GM23338 (cell line): ENCODE measurements at regions not wholly inside any gene's neighbourhood (a gene's known extent, or its start where the extent isn't known, plus 50 kb on each side); places are given as distances from the start of the nearest gene placed in this dataset.

Experiments used
- ATAC-seq: fragments of 200-7000 bp; cut with Tn5 transposase; 3 replicates; pipeline ENCODE4 v1.9.1; 2020
- DNase-seq: peaks from one replicate; pipeline ENCODE4 v3.0.0-alpha.2; 2015; ENCODE audit warnings: low spot score
- H2AFZ ChIP-seq: fragments of 200-600 bp; sonication (generic); 2 replicates; pipeline ENCODE4 v1.8.0; 2016; ENCODE audit warnings: antibody characterized with exemption, mild to moderate bottlenecking, moderate library complexity
- H3F3A ChIP-seq: fragments of 200-600 bp; sonication (generic); replicated peaks from 2 replicates; pipeline ENCODE4 v1.8.0; 2017; ENCODE audit warnings: antibody characterized with exemption, mixed run types, low read depth
- H3K27ac ChIP-seq: fragments of 200-600 bp; sonication (generic); 2 replicates; pipeline ENCODE4 v1.6.1; 2016; ENCODE audit warnings: low read depth
- H3K27me3 ChIP-seq: fragments of 200-600 bp; sonication (generic); 2 replicates; pipeline ENCODE4 v1.8.0; 2016; ENCODE audit warnings: mild to moderate bottlenecking, mixed run types, moderate library complexity; ENCODE audit not compliant: insufficient read depth
- H3K36me3 ChIP-seq: fragments of 200-600 bp; sonication (generic); 2 replicates; pipeline ENCODE4 v1.8.0; 2016; ENCODE audit warnings: mild to moderate bottlenecking; ENCODE audit not compliant: insufficient read depth
- H3K4me1 ChIP-seq: fragments of 200-600 bp; sonication (generic); 2 replicates; pipeline ENCODE4 v1.8.0; 2016; ENCODE audit warnings: mild to moderate bottlenecking, moderate library complexity; ENCODE audit not compliant: insufficient read depth
- H3K4me2 ChIP-seq: fragments of 200-600 bp; sonication (generic); 2 replicates; pipeline ENCODE4 v1.7.1; 2017; ENCODE audit warnings: mixed run types
- H3K4me3 ChIP-seq: fragments of 200-600 bp; sonication (generic); 2 replicates; pipeline ENCODE4 v1.6.1; 2016; ENCODE audit warnings: mixed run types
- H3K79me2 ChIP-seq: fragments of 200-600 bp; sonication (generic); replicated peaks from 2 replicates; pipeline ENCODE4 v1.8.0; 2017; ENCODE audit warnings: mild to moderate bottlenecking; ENCODE audit not compliant: insufficient read depth
- H3K9me2 ChIP-seq: fragments of 200-600 bp; sonication (generic); 2 replicates; pipeline ENCODE4 v1.8.0; 2017; ENCODE audit not compliant: insufficient read depth
- H4K20me1 ChIP-seq: fragments of 200-600 bp; sonication (generic); replicated peaks from 2 replicates; pipeline ENCODE4 v1.8.0; 2017; ENCODE audit warnings: mild to moderate bottlenecking; ENCODE audit not compliant: insufficient read depth
- H3K27ac Mint-ChIP-seq: 2 replicates; pipeline ENCODE4 v1.8.0; 2020; ENCODE audit warnings: inconsistent platforms, mild to moderate bottlenecking, moderate library complexity, mixed read lengths
- H3K27me3 Mint-ChIP-seq: 3 replicates; pipeline ENCODE4 v1.8.0; 2022; ENCODE audit warnings: low read depth, mild to moderate bottlenecking, moderate library complexity, mixed read lengths, inconsistent platforms; ENCODE audit not compliant: insufficient read depth, poor library complexity
- H3K36me3 Mint-ChIP-seq: 3 replicates; pipeline ENCODE4 v1.8.0; 2021; ENCODE audit warnings: low read depth, mild to moderate bottlenecking, inconsistent platforms, moderate library complexity, mixed read lengths
- H3K4me1 Mint-ChIP-seq: 3 replicates; pipeline ENCODE4 v1.8.0; 2020; ENCODE audit warnings: mild to moderate bottlenecking, inconsistent platforms, mixed read lengths
- H3K4me3 Mint-ChIP-seq: 3 replicates; pipeline ENCODE4 v1.8.0; 2021; ENCODE audit warnings: moderate library complexity, mild to moderate bottlenecking, inconsistent platforms, mixed read lengths
- H3K9me3 Mint-ChIP-seq: 3 replicates; pipeline ENCODE4 v1.8.0; 2020; ENCODE audit warnings: moderate library complexity, mild to moderate bottlenecking, inconsistent platforms, mixed read lengths
- CREB1 ChIP-seq: fragments of 250-450 bp; sonication (Bioruptor Pico); IDR thresholded peaks from 2 replicates; pipeline ENCODE4 v1.5.0; 2020; ENCODE audit warnings: low read depth, mild to moderate bottlenecking, moderate library complexity
- CTCF ChIP-seq, 2 experiments: fragments of 200-600 bp in 1 of 2; sonication (generic) in 1 of 2; conservative IDR thresholded peaks; 2 replicates each; pipeline versions ENCODE4 v1.5.1 to v1.6.1; 2016 to 2017; ENCODE audit warnings: antibody characterized with exemption in 2 of 2, low read depth in 2 of 2, mild to moderate bottlenecking in 2 of 2, moderate library complexity in 1 of 2
- ETS1 ChIP-seq: IDR thresholded peaks from 2 replicates; pipeline ENCODE4 v1.6.1; 2016; ENCODE audit warnings: antibody characterized with exemption
- EZH2 ChIP-seq: fragments of 200-600 bp; sonication (generic); IDR thresholded peaks from one replicate; pipeline ENCODE4 v1.8.0; 2017; ENCODE audit warnings: antibody characterized with exemption, mild to moderate bottlenecking, low read depth; ENCODE audit not compliant: unreplicated experiment
- EZH2phosphoT487 ChIP-seq: fragments of 200-600 bp; sonication (generic); IDR thresholded peaks from one replicate; pipeline ENCODE4 v1.8.1; 2018; ENCODE audit warnings: antibody characterized with exemption; ENCODE audit not compliant: unreplicated experiment
- JUNB ChIP-seq: IDR thresholded peaks from one replicate; pipeline ENCODE4 v1.6.1; 2016; ENCODE audit warnings: antibody characterized with exemption; ENCODE audit not compliant: unreplicated experiment
- NANOG ChIP-seq: IDR thresholded peaks from 2 replicates; pipeline ENCODE4 v1.6.1; 2016; ENCODE audit warnings: antibody characterized with exemption, borderline replicate concordance
- POLR2AphosphoS5 ChIP-seq: IDR thresholded peaks from 2 replicates; pipeline ENCODE4 v1.6.1; 2016; ENCODE audit warnings: antibody characterized with exemption, low read depth
- STAT1 ChIP-seq: IDR thresholded peaks from one replicate; pipeline ENCODE4 v1.6.1; 2016; ENCODE audit warnings: antibody characterized with exemption; ENCODE audit not compliant: unreplicated experiment
- ZNF114 ChIP-seq: fragments of 250-450 bp; sonication (Bioruptor Pico); IDR thresholded peaks from 2 replicates; pipeline ENCODE4 v1.5.0; 2020; ENCODE audit warnings: mild to moderate bottlenecking, moderate library complexity
- TF ChIP-seq, protein P1 (sequence below): fragments of 250-450 bp; sonication (Bioruptor Pico); IDR thresholded peaks from 2 replicates; pipeline ENCODE4 v1.5.0; 2020; ENCODE audit warnings: mild to moderate bottlenecking, moderate library complexity
- TF ChIP-seq, protein P2 (sequence below): IDR thresholded peaks from one replicate; pipeline ENCODE4 v1.6.1; 2018; ENCODE audit warnings: antibody characterized with exemption; ENCODE audit not compliant: unreplicated experiment

DNA sequence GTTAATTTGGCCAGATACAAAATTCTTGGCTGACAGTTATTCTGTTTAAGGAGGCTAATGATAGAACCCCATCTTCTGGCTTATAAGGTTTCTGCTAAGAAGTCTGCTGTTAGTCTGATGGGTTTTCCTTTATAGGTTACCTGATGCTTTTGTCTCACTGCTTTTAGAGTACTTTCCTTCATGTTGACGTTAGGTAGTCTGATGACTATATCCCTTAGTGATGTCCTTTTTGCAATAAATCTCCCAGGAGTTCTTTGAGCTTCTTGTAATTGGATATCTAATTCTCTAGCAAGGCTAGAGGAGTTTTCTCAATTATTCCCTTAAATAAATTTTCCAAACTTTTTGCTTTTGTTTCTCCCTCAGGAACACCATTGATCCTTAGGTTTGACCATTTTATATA lies 114.1 kb upstream of the CDIN1 start:
- no peaks in the 10 kb centered on the region for H4K20me1 ChIP-seq
- Mint-ChIP-seq H3K36me3 (peaks cover 14% of the 10 kb centered on the region; the same call in 2 of the 3 replicates), H3K4me1 (peaks cover 12% of the 10 kb centered on the region; the same call in 2 of the 3 replicates), H3K9me3 (peaks cover 20% of the 10 kb centered on the region; the same call in 2 of the 3 replicates), H3K27me3 (no peaks in the 10 kb centered on the region), H3K4me3 (no peak overlapping the region), H3K27ac (no peak overlapping the region)
- H3F3A ChIP-seq = no peaks in the 10 kb centered on the region
- DNase-seq (no peak), ATAC-seq (no peak)
- no peaks in the 10 kb centered on the region for H3K27me3 ChIP-seq
- H3K4me2 ChIP-seq = no peak overlapping the region
- H2AFZ ChIP-seq = no peak overlapping the region
- 0 out of 2 replicates have a peak, but pooled peaks cover 7% of the 10 kb centered on the region for H3K36me3 ChIP-seq
- no peak overlapping the region for H3K27ac ChIP-seq
- no peaks in the 10 kb centered on the region for H3K9me2 ChIP-seq
- H3K79me2 ChIP-seq = no peaks in the 10 kb centered on the region
- TF ChIP-seq, protein P1, sequence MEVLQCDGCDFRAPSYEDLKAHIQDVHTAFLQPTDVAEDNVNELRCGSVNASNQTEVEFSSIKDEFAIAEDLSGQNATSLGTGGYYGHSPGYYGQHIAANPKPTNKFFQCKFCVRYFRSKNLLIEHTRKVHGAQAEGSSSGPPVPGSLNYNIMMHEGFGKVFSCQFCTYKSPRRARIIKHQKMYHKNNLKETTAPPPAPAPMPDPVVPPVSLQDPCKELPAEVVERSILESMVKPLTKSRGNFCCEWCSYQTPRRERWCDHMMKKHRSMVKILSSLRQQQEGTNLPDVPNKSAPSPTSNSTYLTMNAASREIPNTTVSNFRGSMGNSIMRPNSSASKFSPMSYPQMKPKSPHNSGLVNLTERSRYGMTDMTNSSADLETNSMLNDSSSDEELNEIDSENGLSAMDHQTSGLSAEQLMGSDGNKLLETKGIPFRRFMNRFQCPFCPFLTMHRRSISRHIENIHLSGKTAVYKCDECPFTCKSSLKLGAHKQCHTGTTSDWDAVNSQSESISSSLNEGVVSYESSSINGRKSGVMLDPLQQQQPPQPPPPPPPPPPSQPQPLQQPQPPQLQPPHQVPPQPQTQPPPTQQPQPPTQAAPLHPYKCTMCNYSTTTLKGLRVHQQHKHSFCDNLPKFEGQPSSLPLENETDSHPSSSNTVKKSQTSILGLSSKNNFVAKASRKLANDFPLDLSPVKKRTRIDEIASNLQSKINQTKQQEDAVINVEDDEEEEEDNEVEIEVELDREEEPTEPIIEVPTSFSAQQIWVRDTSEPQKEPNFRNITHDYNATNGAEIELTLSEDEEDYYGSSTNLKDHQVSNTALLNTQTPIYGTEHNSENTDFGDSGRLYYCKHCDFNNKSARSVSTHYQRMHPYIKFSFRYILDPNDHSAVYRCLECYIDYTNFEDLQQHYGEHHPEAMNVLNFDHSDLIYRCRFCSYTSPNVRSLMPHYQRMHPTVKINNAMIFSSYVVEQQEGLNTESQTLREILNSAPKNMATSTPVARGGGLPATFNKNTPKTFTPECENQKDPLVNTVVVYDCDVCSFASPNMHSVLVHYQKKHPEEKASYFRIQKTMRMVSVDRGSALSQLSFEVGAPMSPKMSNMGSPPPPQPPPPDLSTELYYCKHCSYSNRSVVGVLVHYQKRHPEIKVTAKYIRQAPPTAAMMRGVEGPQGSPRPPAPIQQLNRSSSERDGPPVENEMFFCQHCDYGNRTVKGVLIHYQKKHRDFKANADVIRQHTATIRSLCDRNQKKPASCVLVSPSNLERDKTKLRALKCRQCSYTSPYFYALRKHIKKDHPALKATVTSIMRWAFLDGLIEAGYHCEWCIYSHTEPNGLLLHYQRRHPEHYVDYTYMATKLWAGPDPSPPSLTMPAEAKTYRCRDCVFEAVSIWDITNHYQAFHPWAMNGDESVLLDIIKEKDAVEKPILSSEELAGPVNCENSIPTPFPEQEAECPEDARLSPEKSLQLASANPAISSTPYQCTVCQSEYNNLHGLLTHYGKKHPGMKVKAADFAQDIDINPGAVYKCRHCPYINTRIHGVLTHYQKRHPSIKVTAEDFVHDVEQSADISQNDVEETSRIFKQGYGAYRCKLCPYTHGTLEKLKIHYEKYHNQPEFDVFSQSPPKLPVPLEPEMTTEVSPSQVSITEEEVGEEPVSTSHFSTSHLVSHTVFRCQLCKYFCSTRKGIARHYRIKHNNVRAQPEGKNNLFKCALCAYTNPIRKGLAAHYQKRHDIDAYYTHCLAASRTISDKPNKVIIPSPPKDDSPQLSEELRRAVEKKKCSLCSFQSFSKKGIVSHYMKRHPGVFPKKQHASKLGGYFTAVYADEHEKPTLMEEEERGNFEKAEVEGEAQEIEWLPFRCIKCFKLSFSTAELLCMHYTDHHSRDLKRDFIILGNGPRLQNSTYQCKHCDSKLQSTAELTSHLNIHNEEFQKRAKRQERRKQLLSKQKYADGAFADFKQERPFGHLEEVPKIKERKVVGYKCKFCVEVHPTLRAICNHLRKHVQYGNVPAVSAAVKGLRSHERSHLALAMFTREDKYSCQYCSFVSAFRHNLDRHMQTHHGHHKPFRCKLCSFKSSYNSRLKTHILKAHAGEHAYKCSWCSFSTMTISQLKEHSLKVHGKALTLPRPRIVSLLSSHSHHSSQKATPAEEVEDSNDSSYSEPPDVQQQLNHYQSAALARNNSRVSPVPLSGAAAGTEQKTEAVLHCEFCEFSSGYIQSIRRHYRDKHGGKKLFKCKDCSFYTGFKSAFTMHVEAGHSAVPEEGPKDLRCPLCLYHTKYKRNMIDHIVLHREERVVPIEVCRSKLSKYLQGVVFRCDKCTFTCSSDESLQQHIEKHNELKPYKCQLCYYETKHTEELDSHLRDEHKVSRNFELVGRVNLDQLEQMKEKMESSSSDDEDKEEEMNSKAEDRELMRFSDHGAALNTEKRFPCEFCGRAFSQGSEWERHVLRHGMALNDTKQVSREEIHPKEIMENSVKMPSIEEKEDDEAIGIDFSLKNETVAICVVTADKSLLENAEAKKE (CRISPR knock-in tag) = no peak
- TF ChIP-seq NANOG = no peak
- no peak for TF ChIP-seq STAT1
- TF ChIP-seq, protein P2, sequence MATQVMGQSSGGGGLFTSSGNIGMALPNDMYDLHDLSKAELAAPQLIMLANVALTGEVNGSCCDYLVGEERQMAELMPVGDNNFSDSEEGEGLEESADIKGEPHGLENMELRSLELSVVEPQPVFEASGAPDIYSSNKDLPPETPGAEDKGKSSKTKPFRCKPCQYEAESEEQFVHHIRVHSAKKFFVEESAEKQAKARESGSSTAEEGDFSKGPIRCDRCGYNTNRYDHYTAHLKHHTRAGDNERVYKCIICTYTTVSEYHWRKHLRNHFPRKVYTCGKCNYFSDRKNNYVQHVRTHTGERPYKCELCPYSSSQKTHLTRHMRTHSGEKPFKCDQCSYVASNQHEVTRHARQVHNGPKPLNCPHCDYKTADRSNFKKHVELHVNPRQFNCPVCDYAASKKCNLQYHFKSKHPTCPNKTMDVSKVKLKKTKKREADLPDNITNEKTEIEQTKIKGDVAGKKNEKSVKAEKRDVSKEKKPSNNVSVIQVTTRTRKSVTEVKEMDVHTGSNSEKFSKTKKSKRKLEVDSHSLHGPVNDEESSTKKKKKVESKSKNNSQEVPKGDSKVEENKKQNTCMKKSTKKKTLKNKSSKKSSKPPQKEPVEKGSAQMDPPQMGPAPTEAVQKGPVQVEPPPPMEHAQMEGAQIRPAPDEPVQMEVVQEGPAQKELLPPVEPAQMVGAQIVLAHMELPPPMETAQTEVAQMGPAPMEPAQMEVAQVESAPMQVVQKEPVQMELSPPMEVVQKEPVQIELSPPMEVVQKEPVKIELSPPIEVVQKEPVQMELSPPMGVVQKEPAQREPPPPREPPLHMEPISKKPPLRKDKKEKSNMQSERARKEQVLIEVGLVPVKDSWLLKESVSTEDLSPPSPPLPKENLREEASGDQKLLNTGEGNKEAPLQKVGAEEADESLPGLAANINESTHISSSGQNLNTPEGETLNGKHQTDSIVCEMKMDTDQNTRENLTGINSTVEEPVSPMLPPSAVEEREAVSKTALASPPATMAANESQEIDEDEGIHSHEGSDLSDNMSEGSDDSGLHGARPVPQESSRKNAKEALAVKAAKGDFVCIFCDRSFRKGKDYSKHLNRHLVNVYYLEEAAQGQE = no peak
- TF ChIP-seq ZNF114 = no peak
- TF ChIP-seq POLR2AphosphoS5 = no peak
- TF ChIP-seq EZH2phosphoT487 = no peak
- no peak for TF ChIP-seq CREB1 (CRISPR knock-in tag)
- no peak for TF ChIP-seq CTCF (conservative IDR thresholded peaks at IDR 0.05; ENCODE audit: low read depth in 2 of 2)
- TF ChIP-seq JUNB = no peak
- no peak for TF ChIP-seq EZH2
- no peak for TF ChIP-seq ETS1
- peaks cover 11% of the 10 kb centered on the region; the same call in 1 of the 2 replicates for H3K4me1 ChIP-seq
- no peak overlapping the region for H3K4me3 ChIP-seq
